ENCODE measurements at regions not wholly inside any gene's neighbourhood (a gene's known extent, or its start where the extent isn't known, plus 50 kb on each side); places are given as distances from the start of the nearest gene placed in this dataset.
"Not testable (repeated sequence)": the region's sequence is repeated elsewhere in the genome, so short reads cannot be mapped to it uniquely, and the experiment has no call there.

- DNase-seq (ENCODE audit: insufficient read length, low spot score); FAIRE-seq: not testable (repeated sequence)
Observed at GRCh38 chr7:26424319-26424718, 132.7 kb downstream of the SNX10 start.

GRCh38 chr7:26425655-26426054 lies 134.0 kb downstream of the SNX10 start:
- DNase-seq (ENCODE audit: insufficient read length, low spot score) (no peak), FAIRE-seq (no peak)
- TF ChIP-seq POLR2A (IDR thresholded peaks at IDR 0.05; ENCODE audit: low read depth, low read length): no peak

GRCh38 chr7:26426096-26426495 lies 134.4 kb downstream of the SNX10 start:
- no peak for TF ChIP-seq POLR2A (IDR thresholded peaks at IDR 0.05; ENCODE audit: low read depth, low read length)
- no peak for DNase-seq (ENCODE audit: insufficient read length, low spot score)
- FAIRE-seq: no peak

- no peak for TF ChIP-seq POLR2A (IDR thresholded peaks at IDR 0.05; ENCODE audit: low read depth, low read length)
- FAIRE-seq (no peak), DNase-seq (ENCODE audit: insufficient read length, low spot score) (no peak)
Observed at GRCh38 chr7:26428571-26428970, 136.9 kb downstream of the SNX10 start.

GRCh38 chr7:26429168-26429567 lies 137.5 kb downstream of the SNX10 start:
- no peak for TF ChIP-seq POLR2A (IDR thresholded peaks at IDR 0.05; ENCODE audit: low read depth, low read length)
- FAIRE-seq (no peak), DNase-seq (ENCODE audit: insufficient read length, low spot score) (no peak)

GRCh38 chr7:26434974-26435373 lies 143.3 kb downstream of the SNX10 start:
- no peak for TF ChIP-seq POLR2A (IDR thresholded peaks at IDR 0.05; ENCODE audit: low read depth, low read length)
- DNase-seq (ENCODE audit: insufficient read length, low spot score) (no peak), FAIRE-seq (no peak)

GRCh38 chr7:26437003-26437532 lies 145.4 kb downstream of the SNX10 start:
- TF ChIP-seq POLR2A (IDR thresholded peaks at IDR 0.05; ENCODE audit: low read depth, low read length): no peak
- DNase-seq (ENCODE audit: insufficient read length, low spot score): no peak
- no peak for FAIRE-seq

- TF ChIP-seq POLR2A (IDR thresholded peaks at IDR 0.05; ENCODE audit: low read depth, low read length): no peak
- no peak for DNase-seq (ENCODE audit: insufficient read length, low spot score)
- FAIRE-seq: no peak
Observed at GRCh38 chr7:26438078-26438477, 146.4 kb downstream of the SNX10 start.

- no peak for TF ChIP-seq POLR2A (IDR thresholded peaks at IDR 0.05; ENCODE audit: low read depth, low read length)
- no peak for DNase-seq (ENCODE audit: insufficient read length, low spot score)
- no peak for FAIRE-seq
Observed at GRCh38 chr7:26439521-26440232, 148.0 kb downstream of the SNX10 start.

GRCh38 chr7:26440233-26441001 lies 148.8 kb downstream of the SNX10 start:
- no peak for FAIRE-seq
- DNase-seq (ENCODE audit: insufficient read length, low spot score): no peak
- no peak for TF ChIP-seq POLR2A (IDR thresholded peaks at IDR 0.05; ENCODE audit: low read depth, low read length)

GRCh38 chr7:26441002-26441521 lies 149.4 kb downstream of the SNX10 start:
- DNase-seq (ENCODE audit: insufficient read length, low spot score) (no peak), FAIRE-seq (no peak)
- TF ChIP-seq POLR2A (IDR thresholded peaks at IDR 0.05; ENCODE audit: low read depth, low read length): no peak

- no peak for TF ChIP-seq POLR2A (IDR thresholded peaks at IDR 0.05; ENCODE audit: low read depth, low read length)
- no peak for FAIRE-seq
- DNase-seq (ENCODE audit: insufficient read length, low spot score): no peak
Observed at GRCh38 chr7:26441611-26442277, 150.1 kb downstream of the SNX10 start.

- FAIRE-seq (no peak), DNase-seq (ENCODE audit: insufficient read length, low spot score) (no peak)
- TF ChIP-seq POLR2A (IDR thresholded peaks at IDR 0.05; ENCODE audit: low read depth, low read length): no peak
Observed at GRCh38 chr7:26443006-26443405, 151.3 kb downstream of the SNX10 start.

GRCh38 chr7:26443751-26444150 lies 152.1 kb downstream of the SNX10 start:
- DNase-seq (ENCODE audit: insufficient read length, low spot score) (no peak), FAIRE-seq (no peak)
- TF ChIP-seq POLR2A (IDR thresholded peaks at IDR 0.05; ENCODE audit: low read depth, low read length): no peak
